ENCODE measurements at regions not wholly inside any gene's neighbourhood (a gene's known extent, or its start where the extent isn't known, plus 50 kb on each side); places are given as distances from the start of the nearest gene placed in this dataset.
"Not testable (repeated sequence)": the region's sequence is repeated elsewhere in the genome, so short reads cannot be mapped to it uniquely, and the experiment has no call there.

- peak overlapping the region; percentile 3 for H3K27ac Mint-ChIP-seq
- ATAC-seq (replicated peaks): no peak
- no peaks in the 10 kb centered on the region for H3K36me3 Mint-ChIP-seq (ENCODE audit: low read depth)
- peak overlapping the region; percentile 5 for H3K4me3 Mint-ChIP-seq
- H3K27me3 Mint-ChIP-seq: peaks cover 2% of the 10 kb centered on the region
- peaks cover 8% of the 10 kb centered on the region for H3K4me1 Mint-ChIP-seq
- no peaks in the 10 kb centered on the region for H3K9me3 Mint-ChIP-seq
Observed at GRCh38 chr13:110973007-110973700, 58.3 kb upstream of the ANKRD10 start.

- no peak for ATAC-seq (replicated peaks)
- no peaks in the 10 kb centered on the region for H3K9me3 Mint-ChIP-seq
- no peak overlapping the region for H3K4me3 Mint-ChIP-seq
- no peaks in the 10 kb centered on the region for H3K27me3 Mint-ChIP-seq
- H3K27ac Mint-ChIP-seq: no peak overlapping the region
- no peaks in the 10 kb centered on the region for H3K36me3 Mint-ChIP-seq (ENCODE audit: low read depth)
- H3K4me1 Mint-ChIP-seq: peaks cover 8% of the 10 kb centered on the region
Observed at GRCh38 chr13:110971486-110971885, 56.6 kb upstream of the ANKRD10 start.

GRCh38 chr13:110967156-110967855 is 52.4 kb upstream of the ANKRD10 start:
- peak overlapping the region; percentile 85 for H3K27ac Mint-ChIP-seq
- H3K36me3 Mint-ChIP-seq (ENCODE audit: low read depth); H3K9me3 Mint-ChIP-seq: not testable (repeated sequence)

GRCh38 chr13:110965755-110966134 is 50.9 kb upstream of the ANKRD10 start:
- peaks cover 7% of the 10 kb centered on the region for H3K36me3 Mint-ChIP-seq (ENCODE audit: low read depth)
- H3K27ac Mint-ChIP-seq: peak overlapping the region; percentile 85
- ATAC-seq (replicated peaks): no peak
- H3K4me1 Mint-ChIP-seq: peaks cover 13% of the 10 kb centered on the region
- H3K4me3 Mint-ChIP-seq: peak overlapping the region; percentile 54
- H3K9me3 Mint-ChIP-seq: peaks cover 3% of the 10 kb centered on the region
- H3K27me3 Mint-ChIP-seq: no peaks in the 10 kb centered on the region

More at GRCh38 chr13:110967156-110967855, 52.4 kb upstream of the ANKRD10 start:
- H3K4me3 Mint-ChIP-seq: peak overlapping the region; percentile 54
- H3K4me1 Mint-ChIP-seq: peaks cover 13% of the 10 kb centered on the region
- ATAC-seq (replicated peaks); H3K27me3 Mint-ChIP-seq: not testable (repeated sequence)

GRCh38 chr13:110965038-110965754 is 50.3 kb upstream of the ANKRD10 start:
- Mint-ChIP-seq H3K4me1 (peaks cover 13% of the 10 kb centered on the region), H3K9me3 (peaks cover 3% of the 10 kb centered on the region), H3K27me3 (no peaks in the 10 kb centered on the region), H3K36me3 (ENCODE audit: low read depth) (peaks cover 7% of the 10 kb centered on the region), H3K27ac (peak overlapping the region; percentile 85), H3K4me3 (peak overlapping the region; percentile 54)
- peak; percentile 94 for ATAC-seq (replicated peaks)
